MM.1S (cell line): ENCODE measurements at regions not wholly inside any gene's neighbourhood (a gene's known extent, or its start where the extent isn't known, plus 50 kb on each side); places are given as distances from the start of the nearest gene placed in this dataset.

Experiments
- DNase-seq: peaks from one replicate; pipeline ENCODE4 v3.0.0-alpha.2; 2015
- H2AFZ ChIP-seq: fragments of 300-600 bp; sonication (generic); 2 replicates; pipeline ENCODE4 v1.6.0; 2016; ENCODE audit warnings: antibody characterized with exemption, low read length
- H3F3A ChIP-seq: fragments of 300-600 bp; sonication (generic); 2 replicates; pipeline ENCODE4 v1.6.1; 2016; ENCODE audit warnings: mild to moderate bottlenecking, antibody characterized with exemption, low read length, moderate library complexity, mixed read lengths; ENCODE audit not compliant: insufficient read depth
- H3K27ac ChIP-seq: fragments of 300-600 bp; sonication (generic); 2 replicates; pipeline ENCODE4 v1.5.1; 2016; ENCODE audit warnings: mild to moderate bottlenecking, low read length
- H3K27me3 ChIP-seq: fragments of 300-600 bp; sonication (generic); replicated peaks from 2 replicates; pipeline ENCODE4 v1.6.0; 2016; ENCODE audit warnings: low read length; ENCODE audit not compliant: insufficient read depth
- H3K36me3 ChIP-seq: fragments of 300-600 bp; sonication (generic); replicated peaks from 2 replicates; pipeline ENCODE4 v1.6.1; 2016; ENCODE audit warnings: mild to moderate bottlenecking, low read length, mixed read lengths; ENCODE audit not compliant: insufficient read depth
- H3K4me1 ChIP-seq: fragments of 300-600 bp; sonication (generic); 2 replicates; pipeline ENCODE4 v1.6.1; 2016; ENCODE audit warnings: low read length, mixed read lengths
- H3K4me2 ChIP-seq: fragments of 300-600 bp; sonication (generic); 2 replicates; pipeline ENCODE4 v1.6.0; 2016; ENCODE audit warnings: low read depth, low read length
- H3K4me3 ChIP-seq: fragments of 300-600 bp; sonication (generic); 2 replicates; pipeline ENCODE4 v1.5.1; 2016; ENCODE audit warnings: low read length, mixed read lengths
- H3K79me2 ChIP-seq: fragments of 300-600 bp; sonication (generic); 2 replicates; pipeline ENCODE4 v1.6.1; 2016; ENCODE audit warnings: mixed run types, low read length, mixed read lengths
- H3K9ac ChIP-seq: fragments of 300-600 bp; sonication (generic); 2 replicates; pipeline ENCODE4 v1.6.1; 2016; ENCODE audit warnings: low read length, mixed read lengths
- H3K9me2 ChIP-seq: fragments of 300-600 bp; sonication (generic); replicated peaks from 2 replicates; pipeline ENCODE4 v1.6.1; 2016; ENCODE audit warnings: mild to moderate bottlenecking, low read length, mixed read lengths; ENCODE audit not compliant: insufficient read depth
- H3K9me3 ChIP-seq: fragments of 300-600 bp; sonication (generic); replicated peaks from 2 replicates; pipeline ENCODE4 v1.6.1; 2016; ENCODE audit warnings: mild to moderate bottlenecking, low read length, mixed read lengths; ENCODE audit not compliant: insufficient read depth
- H4K20me1 ChIP-seq: fragments of 300-600 bp; sonication (generic); 2 replicates; pipeline ENCODE4 v1.6.1; 2016; ENCODE audit warnings: mild to moderate bottlenecking, low read length, moderate library complexity, mixed read lengths; ENCODE audit not compliant: insufficient read depth
- CTCF ChIP-seq: fragments of 300-600 bp; sonication (generic); IDR thresholded peaks from 2 replicates; pipeline ENCODE4 v1.5.1; 2016; ENCODE audit warnings: antibody characterized with exemption, low read length, mixed read lengths
- EZH2 ChIP-seq: fragments of 300-600 bp; sonication (generic); optimal IDR thresholded peaks from 2 replicates; pipeline ENCODE3; 2017; ENCODE audit warnings: low read depth, mild to moderate bottlenecking, antibody characterized with exemption, low read length, mixed read lengths
- EZH2phosphoT487 ChIP-seq: fragments of 300-600 bp; sonication (generic); IDR thresholded peaks from 2 replicates; pipeline ENCODE4 v1.6.1; 2018; ENCODE audit warnings: antibody characterized with exemption, low read length

- no peak for TF ChIP-seq EZH2phosphoT487
- TF ChIP-seq EZH2: no peak
- TF ChIP-seq CTCF: no peak
- Histone ChIP-seq H3K79me2 (no peaks in the 10 kb centered on the region), H3K9me3 (no peaks in the 10 kb centered on the region), H3F3A (no peaks in the 10 kb centered on the region), H2AFZ (no peak overlapping the region), H3K9me2 (no peaks in the 10 kb centered on the region), H3K36me3 (no peaks in the 10 kb centered on the region), H3K27me3 (no peaks in the 10 kb centered on the region), H3K4me2 (no peak overlapping the region), H3K9ac (no peak overlapping the region), H3K4me3 (no peak overlapping the region), H3K4me1 (no peaks in the 10 kb centered on the region), H4K20me1 (no peaks in the 10 kb centered on the region), H3K27ac (no peak overlapping the region)
- DNase-seq: no peak
Observed at GRCh38 chr4:153890761-153891160, 101.9 kb upstream of the SFRP2 start.

GRCh38 chr4:153887217-153887616 is 98.3 kb upstream of the SFRP2 start:
- Histone ChIP-seq H3K9me2 (no peaks in the 10 kb centered on the region), H2AFZ (no peak overlapping the region), H3K4me2 (no peak overlapping the region), H3K4me1 (no peaks in the 10 kb centered on the region), H3F3A (no peaks in the 10 kb centered on the region), H3K36me3 (no peaks in the 10 kb centered on the region), H3K27me3 (no peaks in the 10 kb centered on the region), H3K4me3 (no peak overlapping the region), H4K20me1 (no peaks in the 10 kb centered on the region), H3K9ac (no peak overlapping the region), H3K79me2 (no peaks in the 10 kb centered on the region), H3K9me3 (no peaks in the 10 kb centered on the region), H3K27ac (no peak overlapping the region)
- TF ChIP-seq CTCF (no peak), EZH2 (no peak), EZH2phosphoT487 (no peak)
- no peak for DNase-seq

GRCh38 chr4:153884325-153884724 is 95.4 kb upstream of the SFRP2 start:
- Histone ChIP-seq H3K9me3 (no peaks in the 10 kb centered on the region), H2AFZ (no peak overlapping the region), H3K9ac (no peak overlapping the region), H3K79me2 (no peaks in the 10 kb centered on the region), H3K4me2 (no peak overlapping the region), H3F3A (no peaks in the 10 kb centered on the region), H3K36me3 (no peaks in the 10 kb centered on the region), H3K4me3 (no peak overlapping the region), H4K20me1 (no peaks in the 10 kb centered on the region), H3K27me3 (no peaks in the 10 kb centered on the region), H3K4me1 (no peaks in the 10 kb centered on the region), H3K27ac (no peak overlapping the region), H3K9me2 (no peaks in the 10 kb centered on the region)
- TF ChIP-seq EZH2phosphoT487 (no peak), EZH2 (no peak), CTCF (no peak)
- no peak for DNase-seq
